ENCODE measurements at regions not wholly inside any gene's neighbourhood (a gene's known extent, or its start where the extent isn't known, plus 50 kb on each side); places are given as distances from the start of the nearest gene placed in this dataset.
A peak's percentile ranks its signal among the peaks of the same experiment; 100 is the strongest.

- H3K9ac ChIP-seq (ENCODE audit: low read length) = no peak overlapping the region
- H3K27ac ChIP-seq (ENCODE audit: low read depth, low read length) = no peak overlapping the region
- no peaks in the 10 kb centered on the region for H3K27me3 ChIP-seq (ENCODE audit: control insufficient read depth, insufficient read depth, low read length)
- H3K36me3 ChIP-seq (ENCODE audit: control insufficient read depth, insufficient read depth, low read length) = no peaks in the 10 kb centered on the region
- H3K4me1 ChIP-seq (ENCODE audit: control insufficient read depth, insufficient read depth, low read length) = peaks cover 29% of the 10 kb centered on the region
- no peak overlapping the region for H3K4me3 ChIP-seq (ENCODE audit: low read depth, low read length)
- H3K9me3 ChIP-seq (ENCODE audit: control insufficient read depth, insufficient read depth, low read depth, low read length) = no peaks in the 10 kb centered on the region
Observed at GRCh38 chr5:116765441-116765840, 190.8 kb upstream of the SEMA6A start.

DNA sequence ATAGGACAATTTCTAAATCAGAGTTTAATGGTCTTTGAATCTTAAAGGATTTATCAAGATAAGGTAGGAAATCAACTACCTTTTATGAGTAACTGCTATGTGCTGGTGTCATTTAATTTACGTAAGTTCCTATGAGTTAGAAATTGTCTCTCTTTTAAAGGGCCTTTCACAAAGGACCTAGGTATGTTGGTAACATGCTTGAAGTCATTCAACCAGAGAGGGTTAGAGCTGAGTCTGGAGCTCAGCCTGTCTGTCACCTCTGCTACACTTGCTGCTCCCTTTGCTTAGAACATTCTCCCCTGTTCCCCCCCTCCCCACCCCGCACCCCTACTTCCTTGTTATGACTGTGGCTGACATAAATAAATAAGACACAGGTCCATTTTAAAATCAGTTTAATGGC lies 190.3 kb upstream of the SEMA6A start:
- Histone ChIP-seq H3K4me1 (ENCODE audit: control insufficient read depth, insufficient read depth, low read length) (peaks cover 34% of the 10 kb centered on the region), H3K4me3 (ENCODE audit: low read depth, low read length) (no peak overlapping the region), H3K27ac (ENCODE audit: low read depth, low read length) (no peak overlapping the region), H3K27me3 (ENCODE audit: control insufficient read depth, insufficient read depth, low read length) (no peaks in the 10 kb centered on the region), H3K9ac (ENCODE audit: low read length) (no peak overlapping the region), H3K9me3 (ENCODE audit: control insufficient read depth, insufficient read depth, low read depth, low read length) (no peaks in the 10 kb centered on the region), H3K36me3 (ENCODE audit: control insufficient read depth, insufficient read depth, low read length) (no peaks in the 10 kb centered on the region)

DNA sequence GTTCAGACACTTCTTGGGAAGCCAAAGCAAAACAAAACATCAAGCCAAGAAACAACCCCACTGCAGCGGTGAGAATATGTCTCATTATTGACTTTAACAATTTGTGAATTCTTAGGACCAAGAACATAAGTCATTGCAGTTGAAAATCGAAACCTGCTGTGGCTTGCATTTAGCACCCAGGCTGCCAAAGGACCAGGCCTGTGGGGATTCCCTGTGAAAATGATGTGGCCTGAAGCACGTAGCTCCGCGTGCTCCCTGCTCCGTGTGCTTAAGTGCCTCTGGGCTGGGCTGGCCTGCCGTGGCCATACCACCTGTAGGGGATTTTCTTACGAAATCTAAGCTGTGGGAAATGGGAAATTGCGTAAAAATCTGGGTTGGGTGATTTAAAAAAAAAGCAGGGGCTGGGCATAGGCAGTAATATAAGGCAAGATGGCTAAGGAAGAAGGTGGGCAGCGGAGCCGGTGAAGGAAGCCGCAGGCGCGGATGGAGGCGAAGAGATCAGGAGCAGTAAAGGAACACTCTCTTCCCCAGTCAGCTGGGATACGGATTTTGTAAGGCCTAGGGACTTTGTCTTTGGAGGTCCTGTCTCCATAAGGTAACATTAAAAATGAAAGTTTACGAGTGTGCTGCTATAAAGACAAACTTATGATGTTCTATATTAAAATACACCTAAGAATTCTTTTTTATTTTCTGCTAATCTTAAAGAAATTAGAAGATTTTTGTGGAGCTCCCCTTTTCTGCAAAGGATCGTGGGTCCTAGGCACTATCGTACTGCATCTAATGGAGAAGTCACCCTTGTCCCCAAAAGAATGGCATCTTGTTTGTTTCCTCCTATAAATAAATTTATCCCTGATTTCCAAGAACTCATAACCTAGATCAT lies 189.6 kb upstream of the SEMA6A start:
- Histone ChIP-seq H3K9me3 (ENCODE audit: control insufficient read depth, insufficient read depth, low read depth, low read length) (no peaks in the 10 kb centered on the region), H3K9ac (ENCODE audit: low read length) (no peak overlapping the region), H3K36me3 (ENCODE audit: control insufficient read depth, insufficient read depth, low read length) (no peaks in the 10 kb centered on the region), H3K27ac (ENCODE audit: low read depth, low read length) (no peak overlapping the region), H3K4me3 (ENCODE audit: low read depth, low read length) (no peak overlapping the region), H3K4me1 (ENCODE audit: control insufficient read depth, insufficient read depth, low read length) (peaks cover 38% of the 10 kb centered on the region), H3K27me3 (ENCODE audit: control insufficient read depth, insufficient read depth, low read length) (no peaks in the 10 kb centered on the region)

GRCh38 chr5:116759860-116760640 lies 185.4 kb upstream of the SEMA6A start:
- H3K27ac ChIP-seq (ENCODE audit: low read depth, low read length) = 0 out of 2 replicates have a peak overlapping the region, but pooled peaks have one; percentile 3
- peaks cover 35% of the 10 kb centered on the region for H3K4me1 ChIP-seq (ENCODE audit: control insufficient read depth, insufficient read depth, low read length)
- H3K36me3 ChIP-seq (ENCODE audit: control insufficient read depth, insufficient read depth, low read length) = no peaks in the 10 kb centered on the region
- H3K4me3 ChIP-seq (ENCODE audit: low read depth, low read length) = 0 out of 2 replicates have a peak overlapping the region, but pooled peaks have one; percentile 13
- peaks cover 20% of the 10 kb centered on the region for H3K9me3 ChIP-seq (ENCODE audit: control insufficient read depth, insufficient read depth, low read depth, low read length)
- no peaks in the 10 kb centered on the region for H3K27me3 ChIP-seq (ENCODE audit: control insufficient read depth, insufficient read depth, low read length)
- H3K9ac ChIP-seq (ENCODE audit: low read length) = no peak overlapping the region

DNA sequence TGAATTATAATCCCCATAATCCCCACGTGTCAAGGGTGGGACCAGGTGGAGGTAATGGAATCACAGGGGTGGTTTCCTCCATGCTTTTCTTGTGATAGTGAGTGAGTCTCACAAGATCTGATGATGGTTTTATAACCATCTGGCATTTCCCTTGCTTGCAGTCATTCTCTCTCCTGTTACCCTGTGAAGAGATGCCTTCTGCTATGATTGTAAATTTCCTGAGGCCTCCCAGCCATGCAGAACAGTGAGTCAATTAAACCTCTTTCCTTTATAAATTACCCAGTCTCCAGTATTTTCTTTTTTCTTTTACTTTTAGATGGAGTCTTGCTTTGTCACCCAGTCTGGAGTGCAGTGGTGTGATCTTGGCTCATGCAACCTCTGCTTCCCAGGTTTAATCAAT lies 182.7 kb upstream of the SEMA6A start:
- H3K4me3 ChIP-seq (ENCODE audit: low read depth, low read length) = no peak overlapping the region
- no peaks in the 10 kb centered on the region for H3K27me3 ChIP-seq (ENCODE audit: control insufficient read depth, insufficient read depth, low read length)
- peaks cover 41% of the 10 kb centered on the region for H3K4me1 ChIP-seq (ENCODE audit: control insufficient read depth, insufficient read depth, low read length)
- no peak overlapping the region for H3K27ac ChIP-seq (ENCODE audit: low read depth, low read length)
- H3K9ac ChIP-seq (ENCODE audit: low read length) = no peak overlapping the region
- peaks cover 20% of the 10 kb centered on the region for H3K9me3 ChIP-seq (ENCODE audit: control insufficient read depth, insufficient read depth, low read depth, low read length)
- H3K36me3 ChIP-seq (ENCODE audit: control insufficient read depth, insufficient read depth, low read length) = no peaks in the 10 kb centered on the region

DNA sequence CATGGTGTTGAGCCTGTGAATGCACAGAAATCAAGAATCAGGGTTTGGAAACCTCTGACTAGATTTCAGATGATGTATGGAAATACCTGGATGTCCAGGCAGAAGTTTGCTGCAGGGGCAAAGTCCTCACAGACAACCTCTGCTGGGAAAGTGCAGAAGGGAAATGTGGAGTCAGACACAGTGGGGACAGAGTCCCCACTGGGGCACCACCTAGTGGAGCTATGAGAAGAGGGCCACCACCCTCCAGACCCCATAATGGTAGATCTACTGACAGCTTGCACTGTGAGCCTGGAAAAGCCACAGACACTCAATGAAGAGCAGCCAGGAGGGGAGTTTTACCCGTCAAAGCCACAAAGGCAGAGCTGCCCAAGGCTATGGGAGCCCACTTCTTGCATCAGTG lies 181.9 kb upstream of the SEMA6A start:
- Histone ChIP-seq H3K27me3 (ENCODE audit: control insufficient read depth, insufficient read depth, low read length) (no peaks in the 10 kb centered on the region), H3K9ac (ENCODE audit: low read length) (no peak overlapping the region), H3K9me3 (ENCODE audit: control insufficient read depth, insufficient read depth, low read depth, low read length) (peaks cover 20% of the 10 kb centered on the region), H3K4me3 (ENCODE audit: low read depth, low read length) (no peak overlapping the region), H3K36me3 (ENCODE audit: control insufficient read depth, insufficient read depth, low read length) (no peaks in the 10 kb centered on the region), H3K4me1 (ENCODE audit: control insufficient read depth, insufficient read depth, low read length) (peaks cover 37% of the 10 kb centered on the region), H3K27ac (ENCODE audit: low read depth, low read length) (no peak overlapping the region)

- peak overlapping the region; percentile 31; the same call in 1 of the 2 replicates for H3K27ac ChIP-seq (ENCODE audit: low read depth, low read length)
Observed at GRCh38 chr5:116754556-116754955, 179.9 kb upstream of the SEMA6A start.

GRCh38 chr5:116751684-116752083 lies 177.1 kb upstream of the SEMA6A start:
- Histone ChIP-seq H3K36me3 (ENCODE audit: control insufficient read depth, insufficient read depth, low read length) (no peaks in the 10 kb centered on the region), H3K27me3 (ENCODE audit: control insufficient read depth, insufficient read depth, low read length) (no peaks in the 10 kb centered on the region), H3K27ac (ENCODE audit: low read depth, low read length) (no peak overlapping the region), H3K9ac (ENCODE audit: low read length) (no peak overlapping the region), H3K4me1 (ENCODE audit: control insufficient read depth, insufficient read depth, low read length) (peaks cover 24% of the 10 kb centered on the region; the same call in 1 of the 2 replicates), H3K4me3 (ENCODE audit: low read depth, low read length) (no peak overlapping the region), H3K9me3 (ENCODE audit: control insufficient read depth, insufficient read depth, low read depth, low read length) (peaks cover 8% of the 10 kb centered on the region)

More at GRCh38 chr5:116754556-116754955, 179.9 kb upstream of the SEMA6A start:
- H3K27me3 ChIP-seq (ENCODE audit: control insufficient read depth, insufficient read depth, low read length) = no peaks in the 10 kb centered on the region
- no peaks in the 10 kb centered on the region for H3K36me3 ChIP-seq (ENCODE audit: control insufficient read depth, insufficient read depth, low read length)
- no peak overlapping the region for H3K4me3 ChIP-seq (ENCODE audit: low read depth, low read length)
- H3K4me1 ChIP-seq (ENCODE audit: control insufficient read depth, insufficient read depth, low read length) = peaks cover 24% of the 10 kb centered on the region; the same call in 1 of the 2 replicates
- H3K9ac ChIP-seq (ENCODE audit: low read length) = no peak overlapping the region
- peaks cover 20% of the 10 kb centered on the region for H3K9me3 ChIP-seq (ENCODE audit: control insufficient read depth, insufficient read depth, low read depth, low read length)

- Histone ChIP-seq H3K27ac (ENCODE audit: low read depth, low read length) (no peak overlapping the region), H3K9ac (ENCODE audit: low read length) (no peak overlapping the region), H3K4me1 (ENCODE audit: control insufficient read depth, insufficient read depth, low read length) (peaks cover 24% of the 10 kb centered on the region; the same call in 1 of the 2 replicates), H3K9me3 (ENCODE audit: control insufficient read depth, insufficient read depth, low read depth, low read length) (peaks cover 4% of the 10 kb centered on the region; the same call in 1 of the 2 replicates), H3K27me3 (ENCODE audit: control insufficient read depth, insufficient read depth, low read length) (no peaks in the 10 kb centered on the region), H3K4me3 (ENCODE audit: low read depth, low read length) (no peak overlapping the region), H3K36me3 (ENCODE audit: control insufficient read depth, insufficient read depth, low read length) (no peaks in the 10 kb centered on the region)
Observed at GRCh38 chr5:116750631-116751580, 176.3 kb upstream of the SEMA6A start.

GRCh38 chr5:116747881-116748280 lies 173.3 kb upstream of the SEMA6A start:
- Histone ChIP-seq H3K4me3 (ENCODE audit: low read depth, low read length) (no peak overlapping the region), H3K27ac (ENCODE audit: low read depth, low read length) (no peak overlapping the region), H3K36me3 (ENCODE audit: control insufficient read depth, insufficient read depth, low read length) (no peaks in the 10 kb centered on the region), H3K27me3 (ENCODE audit: control insufficient read depth, insufficient read depth, low read length) (no peaks in the 10 kb centered on the region), H3K4me1 (ENCODE audit: control insufficient read depth, insufficient read depth, low read length) (peaks cover 4% of the 10 kb centered on the region; the same call in 1 of the 2 replicates), H3K9me3 (ENCODE audit: control insufficient read depth, insufficient read depth, low read depth, low read length) (peaks cover 7% of the 10 kb centered on the region), H3K9ac (ENCODE audit: low read length) (no peak overlapping the region)
